Mesenchymal stem cell (in vitro differentiated cells and primary cell): ENCODE measurements at regions not wholly inside any gene's neighbourhood (a gene's known extent, or its start where the extent isn't known, plus 50 kb on each side); places are given as distances from the start of the nearest gene placed in this dataset.

Experiments
- DNase-seq: peaks from one replicate; pipeline ENCODE4 v3.0.0-alpha.2; 2013
- H2AFZ ChIP-seq: one replicate; pipeline ENCODE4 v1.6.1; 2013; ENCODE audit warnings: low read depth, mild to moderate bottlenecking, control low read depth, inconsistent platforms, low read length, moderate library complexity
- H2AK5ac ChIP-seq: 2 replicates; pipeline ENCODE4 v1.6.1; 2013; ENCODE audit warnings: low read length, moderate library complexity, mild to moderate bottlenecking, inconsistent platforms; ENCODE audit not compliant: severe bottlenecking
- H2BK120ac ChIP-seq: one replicate; pipeline ENCODE4 v1.6.1; 2013; ENCODE audit warnings: low read depth, mild to moderate bottlenecking, inconsistent platforms, low read length, moderate library complexity
- H2BK12ac ChIP-seq, 2 experiments: one replicate each; pipeline ENCODE4 v1.6.1; 2013; ENCODE audit warnings: inconsistent platforms in 2 of 2, low read length in 2 of 2, mild to moderate bottlenecking in 2 of 2, moderate library complexity in 2 of 2, control low read depth in 1 of 2
- H2BK15ac ChIP-seq: one replicate; pipeline ENCODE4 v1.6.1; 2013; ENCODE audit warnings: mild to moderate bottlenecking, low read depth, inconsistent platforms; ENCODE audit not compliant: poor library complexity, severe bottlenecking
- H2BK5ac ChIP-seq: 2 replicates; pipeline ENCODE4 v1.6.1; 2013; ENCODE audit warnings: low read depth, mild to moderate bottlenecking, low read length, control low read depth, inconsistent platforms; ENCODE audit not compliant: poor library complexity, severe bottlenecking
- H3K14ac ChIP-seq, 2 experiments: one replicate each; pipeline ENCODE4 v1.6.1; 2013; ENCODE audit warnings: inconsistent platforms in 2 of 2, low read length in 2 of 2, control low read depth in 1 of 2, mild to moderate bottlenecking in 1 of 2, moderate library complexity in 1 of 2
- H3K18ac ChIP-seq, 2 experiments: one replicate each; pipeline ENCODE4 v1.6.1; 2013; ENCODE audit warnings: inconsistent platforms in 2 of 2, low read length in 2 of 2, control low read depth in 1 of 2, low read depth in 1 of 2, mild to moderate bottlenecking in 1 of 2
- H3K23ac ChIP-seq, 2 experiments: one replicate each; pipeline ENCODE4 v1.6.1; 2013; ENCODE audit warnings: inconsistent platforms in 2 of 2, low read length in 2 of 2, mild to moderate bottlenecking in 2 of 2, moderate library complexity in 2 of 2, control low read depth in 1 of 2
- H3K27ac ChIP-seq: 2 replicates; pipeline ENCODE4 v1.5.1; 2013; ENCODE audit warnings: mild to moderate bottlenecking, moderate library complexity, low read length, control low read depth, inconsistent platforms; ENCODE audit not compliant: poor library complexity, severe bottlenecking
- H3K27me3 ChIP-seq, 2 experiments: 2 replicates each; pipeline versions ENCODE4 v1.6.1 to v1.7.0; 2013; ENCODE audit warnings: low read length in 2 of 2, mild to moderate bottlenecking in 2 of 2, moderate library complexity in 2 of 2, control low read depth in 1 of 2, inconsistent platforms in 1 of 2; ENCODE audit not compliant: control insufficient read depth in 1 of 2, insufficient read depth in 1 of 2
- H3K36me3 ChIP-seq, 2 experiments: 2 replicates each; pipeline versions ENCODE4 v1.6.1 to v1.7.0; 2013; ENCODE audit warnings: low read length in 2 of 2, control low read depth in 1 of 2, inconsistent platforms in 1 of 2, low read depth in 1 of 2, mild to moderate bottlenecking in 1 of 2; ENCODE audit not compliant: insufficient read depth in 2 of 2, control insufficient read depth in 1 of 2
- H3K4ac ChIP-seq, 2 experiments: one replicate each; pipeline ENCODE4 v1.6.1; 2013; ENCODE audit warnings: inconsistent platforms in 2 of 2, low read length in 2 of 2, mild to moderate bottlenecking in 2 of 2, moderate library complexity in 2 of 2, control low read depth in 1 of 2, low read depth in 1 of 2
- H3K4me1 ChIP-seq: 2 replicates; pipeline ENCODE4 v1.6.1; 2013; ENCODE audit warnings: low read depth, low read length, control low read depth; ENCODE audit not compliant: control insufficient read depth, insufficient read depth
- H3K4me2 ChIP-seq: 2 replicates; pipeline ENCODE4 v1.6.1; 2013; ENCODE audit warnings: low read length, mild to moderate bottlenecking, inconsistent platforms; ENCODE audit not compliant: poor library complexity, severe bottlenecking
- H3K4me3 ChIP-seq, 2 experiments: 2 replicates each; pipeline versions ENCODE4 v1.5.1 to v1.7.0; 2013; ENCODE audit warnings: low read length in 2 of 2, mild to moderate bottlenecking in 2 of 2, control low read depth in 1 of 2, low read depth in 1 of 2; ENCODE audit not compliant: insufficient read depth in 1 of 2
- H3K79me1 ChIP-seq: replicated peaks from 2 replicates; pipeline ENCODE4 v1.6.1; 2013; ENCODE audit warnings: mild to moderate bottlenecking, control low read depth, low read length, inconsistent platforms; ENCODE audit not compliant: poor library complexity, severe bottlenecking
- H3K9ac ChIP-seq: 2 replicates; pipeline ENCODE4 v1.7.0; 2013; ENCODE audit warnings: mild to moderate bottlenecking, low read length, moderate library complexity
- H3K9me3 ChIP-seq: 2 replicates; pipeline ENCODE4 v1.7.0; 2013; ENCODE audit warnings: mild to moderate bottlenecking, low read length; ENCODE audit not compliant: control insufficient read depth
- H4K8ac ChIP-seq: one replicate; pipeline ENCODE4 v1.6.1; 2013; ENCODE audit warnings: inconsistent platforms, mild to moderate bottlenecking, low read length, moderate library complexity
- H4K91ac ChIP-seq: one replicate; pipeline ENCODE4 v1.6.1; 2013; ENCODE audit warnings: mild to moderate bottlenecking, low read length, inconsistent platforms
- WGBS: methylation state at CpG from one replicate; pipeline ENCODE4 v1.1.7; 2013; ENCODE audit warnings: mixed read lengths; 5-methylcytosine and 5-hydroxymethylcytosine counted together

- Histone ChIP-seq H3K14ac (no peak overlapping the region), H3K18ac (no peak overlapping the region), H3K4me3 (no peak overlapping the region), H2AFZ (no peak overlapping the region), H2AK5ac (no peak overlapping the region), H3K23ac (no peak overlapping the region), H2BK120ac (no peak overlapping the region), H3K27me3 (peaks cover 0 to 83% of the 10 kb centered on the region in 2 experiments), H3K79me1 (no peaks in the 10 kb centered on the region), H4K8ac (no peak overlapping the region), H3K9ac (no peak overlapping the region), H2BK5ac (no peak overlapping the region), H3K9me3 (peaks cover 3% of the 10 kb centered on the region), H3K4ac (no peak overlapping the region), H3K27ac (no peak overlapping the region), H4K91ac (no peak overlapping the region), H3K4me1 (no peaks in the 10 kb centered on the region), H3K4me2 (no peak overlapping the region), H3K36me3 (no peaks in the 10 kb centered on the region), H2BK15ac (no peak overlapping the region), H2BK12ac (no peak overlapping the region)
- no peak for DNase-seq
- 51% methylated on average over 8 of the region's 8 CpGs for WGBS
Measured at GRCh38 chr2:239495791-239496233, 95.0 kb upstream of the HDAC4 start.

GRCh38 chr2:239495175-239495574, 94.4 kb upstream of the HDAC4 start:
- peaks cover 0 to 85% of the 10 kb centered on the region in 2 experiments for H3K27me3 ChIP-seq
- H3K23ac ChIP-seq = no peak overlapping the region
- no peak overlapping the region for H4K91ac ChIP-seq
- no peak overlapping the region for H3K14ac ChIP-seq
- no peak overlapping the region for H3K27ac ChIP-seq
- no peaks in the 10 kb centered on the region for H3K36me3 ChIP-seq
- H2AFZ ChIP-seq = no peak overlapping the region
- H3K18ac ChIP-seq = no peak overlapping the region
- H2AK5ac ChIP-seq = no peak overlapping the region
- no peak overlapping the region for H3K4me3 ChIP-seq
- H2BK15ac ChIP-seq = no peak overlapping the region
- H3K4ac ChIP-seq = no peak overlapping the region
- H3K79me1 ChIP-seq = no peaks in the 10 kb centered on the region
- no peaks in the 10 kb centered on the region for H3K4me1 ChIP-seq
- no peak overlapping the region for H3K4me2 ChIP-seq
- no peak overlapping the region for H2BK120ac ChIP-seq
- no peak overlapping the region for H4K8ac ChIP-seq
- H3K9ac ChIP-seq = no peak overlapping the region
- WGBS = 83% methylated on average over 4 of the region's 4 CpGs
- no peak overlapping the region for H2BK5ac ChIP-seq
- H3K9me3 ChIP-seq = peaks cover 3% of the 10 kb centered on the region
- no peak for DNase-seq
- no peak overlapping the region for H2BK12ac ChIP-seq

GRCh38 chr2:239494578-239494977, 93.8 kb upstream of the HDAC4 start:
- Histone ChIP-seq H3K14ac (no peak overlapping the region), H2BK15ac (no peak overlapping the region), H3K23ac (no peak overlapping the region), H2AFZ (no peak overlapping the region), H2BK120ac (no peak overlapping the region), H3K4me3 (no peak overlapping the region), H3K18ac (no peak overlapping the region), H3K4me1 (no peaks in the 10 kb centered on the region), H3K4me2 (no peak overlapping the region), H4K8ac (no peak overlapping the region), H2AK5ac (no peak overlapping the region), H3K27ac (no peak overlapping the region), H3K27me3 (peaks cover 0 to 91% of the 10 kb centered on the region in 2 experiments), H3K36me3 (no peaks in the 10 kb centered on the region), H2BK5ac (no peak overlapping the region), H3K9ac (no peak overlapping the region), H3K9me3 (peaks cover 3% of the 10 kb centered on the region), H2BK12ac (no peak overlapping the region), H3K4ac (no peak overlapping the region), H3K79me1 (no peaks in the 10 kb centered on the region), H4K91ac (no peak overlapping the region)
- WGBS = 89% methylated on average over 2 of the region's 3 CpGs
- no peak for DNase-seq

DNA sequence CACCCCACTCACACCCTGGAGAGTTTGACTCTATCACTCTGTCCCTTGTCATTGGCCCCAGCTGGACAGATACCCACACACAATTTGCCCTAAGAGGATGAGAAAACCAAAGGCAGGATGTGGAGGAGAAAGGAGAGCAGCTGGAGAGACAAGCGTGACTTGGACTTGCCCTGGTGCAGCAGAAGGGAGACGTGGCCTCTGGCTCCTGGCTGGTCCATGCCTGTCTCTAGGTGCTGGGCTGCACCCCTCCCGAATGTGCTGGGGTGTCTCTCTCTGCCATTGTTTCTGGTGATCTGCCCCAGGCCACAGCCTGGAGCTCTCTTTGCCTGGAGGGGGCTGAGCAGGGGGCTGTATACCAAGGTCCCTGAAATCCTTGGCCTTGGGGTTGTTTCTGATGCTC, 88.7 kb upstream of the HDAC4 start:
- Histone ChIP-seq H3K4me2 (no peak overlapping the region), H3K18ac (no peak overlapping the region), H3K23ac (no peak overlapping the region), H3K14ac (no peak overlapping the region), H4K8ac (no peak overlapping the region), H2BK12ac (no peak overlapping the region), H3K4me3 (no peak overlapping the region), H2AK5ac (no peak overlapping the region), H2AFZ (no peak overlapping the region), H3K9ac (no peak overlapping the region), H3K27ac (no peak overlapping the region), H3K9me3 (no peaks in the 10 kb centered on the region), H3K79me1 (no peaks in the 10 kb centered on the region), H2BK120ac (no peak overlapping the region), H2BK15ac (no peak overlapping the region), H3K4ac (no peak overlapping the region), H4K91ac (no peak overlapping the region), H3K4me1 (no peaks in the 10 kb centered on the region), H3K36me3 (no peaks in the 10 kb centered on the region), H3K27me3 (peaks cover 0 to 77% of the 10 kb centered on the region in 2 experiments), H2BK5ac (no peak overlapping the region)
- 52% methylated on average over 3 of the region's 3 CpGs for WGBS
- DNase-seq = no peak
